Mammary epithelial cell (primary cell): ENCODE measurements at regions not wholly inside any gene's neighbourhood (a gene's known extent, or its start where the extent isn't known, plus 50 kb on each side); places are given as distances from the start of the nearest gene placed in this dataset.

Experiments used
- EZH2 ChIP-seq: IDR thresholded peaks from 2 replicates; pipeline ENCODE4 v1.6.1; 2012; ENCODE audit warnings: low read length, inconsistent platforms, borderline replicate concordance
- TF ChIP-seq, protein P1 (sequence below), 2 donors: IDR thresholded peaks in 1 of 2; conservative IDR thresholded peaks in 1 of 2; 2 replicates each; pipeline ENCODE4 v1.5.1; 2011 to 2012; ENCODE audit warnings: inconsistent platforms in 2 of 2, low read length in 2 of 2, mild to moderate bottlenecking in 2 of 2, control low read depth in 1 of 2, low read depth in 1 of 2; ENCODE audit not compliant: insufficient read depth in 1 of 2; ENCODE audit errors: extremely low read depth in 1 of 2

DNA sequence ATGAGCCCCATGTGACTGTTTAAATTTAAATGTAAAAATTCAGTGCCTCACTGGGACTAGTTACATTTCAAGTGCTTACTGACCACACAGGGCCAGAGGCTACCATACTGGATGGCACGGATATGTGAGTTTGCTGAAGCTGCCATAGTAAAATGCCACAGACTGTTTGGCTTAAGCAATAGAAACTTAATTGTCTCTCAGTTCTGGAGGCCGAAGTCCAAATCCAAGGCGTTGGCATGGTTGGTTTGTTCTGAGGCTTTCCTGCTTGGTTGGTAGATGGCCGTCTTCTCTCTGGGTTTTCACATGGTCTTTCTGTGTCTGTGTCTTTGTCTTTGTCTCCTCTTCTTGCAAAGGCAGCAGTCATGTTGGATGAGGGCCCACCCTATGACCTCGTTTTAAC lies 878.9 kb upstream of the RBFOX1 start:
- TF ChIP-seq EZH2 = no peak
- TF ChIP-seq, protein P1, sequence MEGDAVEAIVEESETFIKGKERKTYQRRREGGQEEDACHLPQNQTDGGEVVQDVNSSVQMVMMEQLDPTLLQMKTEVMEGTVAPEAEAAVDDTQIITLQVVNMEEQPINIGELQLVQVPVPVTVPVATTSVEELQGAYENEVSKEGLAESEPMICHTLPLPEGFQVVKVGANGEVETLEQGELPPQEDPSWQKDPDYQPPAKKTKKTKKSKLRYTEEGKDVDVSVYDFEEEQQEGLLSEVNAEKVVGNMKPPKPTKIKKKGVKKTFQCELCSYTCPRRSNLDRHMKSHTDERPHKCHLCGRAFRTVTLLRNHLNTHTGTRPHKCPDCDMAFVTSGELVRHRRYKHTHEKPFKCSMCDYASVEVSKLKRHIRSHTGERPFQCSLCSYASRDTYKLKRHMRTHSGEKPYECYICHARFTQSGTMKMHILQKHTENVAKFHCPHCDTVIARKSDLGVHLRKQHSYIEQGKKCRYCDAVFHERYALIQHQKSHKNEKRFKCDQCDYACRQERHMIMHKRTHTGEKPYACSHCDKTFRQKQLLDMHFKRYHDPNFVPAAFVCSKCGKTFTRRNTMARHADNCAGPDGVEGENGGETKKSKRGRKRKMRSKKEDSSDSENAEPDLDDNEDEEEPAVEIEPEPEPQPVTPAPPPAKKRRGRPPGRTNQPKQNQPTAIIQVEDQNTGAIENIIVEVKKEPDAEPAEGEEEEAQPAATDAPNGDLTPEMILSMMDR (conservative IDR thresholded peaks at IDR 0.05 in 1 of 2, IDR thresholded peaks at IDR 0.05 in 1 of 2; ENCODE audit: extremely low read depth in 1 of 2, insufficient read depth in 1 of 2, low read depth in 1 of 2, low read length in 2 of 2) = no peak
